Left colon (tissue), 2 donors: ENCODE measurements at regions not wholly inside any gene's neighbourhood (a gene's known extent, or its start where the extent isn't known, plus 50 kb on each side); places are given as distances from the start of the nearest gene placed in this dataset.

ENCODE experiments used
- ATAC-seq: fragments of 200-7000 bp; cut with Tn5 transposase; one replicate; pipeline ENCODE4 v1.9.1; 2020; ENCODE audit warnings: mild to moderate bottlenecking, moderate library complexity
- DNase-seq, 2 donors: peaks; one replicate each; pipeline ENCODE4 v3.0.0-alpha.2; 2020
- intact Hi-C, 2 donors: fragments of 100-400 bp; cut with DNase I in 1 of 2; cut with micrococcal nuclease in 1 of 2; formaldehyde crosslinking; loops; one replicate each; pipeline versions ENCODE4 v1.11.2 to v1.14.0; 2022; cut with DNase I, micrococcal nuclease
- microRNA-seq, 2 donors: library from miRNA; unstranded; fragments of <30 nt; microRNA quantifications; one replicate each; pipeline versions ENCODE4 v1.1.0 to v1.2.0, GENCODE V29; 2020
- donor health status: DM: no; HTN: no; CAD: no.
- donor health status: DM: yes; HTN: yes; CAD: no.

GRCh38 chr3:16119887-16120286 lies 54.6 kb upstream of the GALNT15 start:
- DNase-seq (no peak), ATAC-seq (no peak)
- intact Hi-C loops: no loop called here

GRCh38 chr3:16121391-16121790 lies 53.1 kb upstream of the GALNT15 start:
- DNase-seq (no peak), ATAC-seq (no peak)
- intact Hi-C loops: no loop called here

GRCh38 chr3:16122155-16122554 lies 52.3 kb upstream of the GALNT15 start:
- intact Hi-C loops: no loop called here
- peak; percentile 98 for ATAC-seq
- DNase-seq: peak in 1 of 2 donors; percentile 7

- ATAC-seq: no peak
- intact Hi-C loops: no loop called here
These were observed 51.8 kb upstream of the GALNT15 start for GRCh38 chr3:16122661-16123060.

GRCh38 chr3:16124636-16125035 lies 49.8 kb upstream of the GALNT15 start:
- intact Hi-C loops: no loop called here
- ATAC-seq: no peak
- DNase-seq: no peak

More at GRCh38 chr3:16122661-16123060, 51.8 kb upstream of the GALNT15 start:
- DNase-seq: no peak

Small RNA genes lying in the stretch of these regions (microRNA-seq; reads per million reads assigned to microRNA genes)
- 0 reads per million in 2 donors for gene MIR563
